Stimulated activated CD8-positive, alpha-beta memory T cell treated with anti-CD3 and anti-CD28 coated beads, Interleukin-7, amount 100 ng/mL, for 4 hours (primary cell): ENCODE measurements at regions not wholly inside any gene's neighbourhood (a gene's known extent, or its start where the extent isn't known, plus 50 kb on each side); places are given as distances from the start of the nearest gene placed in this dataset.
A peak's percentile ranks its signal among the peaks of the same experiment; 100 is the strongest.

Source experiments
- DNase-seq, 2 donors: peaks; one replicate each; pipeline ENCODE4 v3.0.0-alpha.2; 2020; ENCODE audit warnings: low read depth in 2 of 2

DNA sequence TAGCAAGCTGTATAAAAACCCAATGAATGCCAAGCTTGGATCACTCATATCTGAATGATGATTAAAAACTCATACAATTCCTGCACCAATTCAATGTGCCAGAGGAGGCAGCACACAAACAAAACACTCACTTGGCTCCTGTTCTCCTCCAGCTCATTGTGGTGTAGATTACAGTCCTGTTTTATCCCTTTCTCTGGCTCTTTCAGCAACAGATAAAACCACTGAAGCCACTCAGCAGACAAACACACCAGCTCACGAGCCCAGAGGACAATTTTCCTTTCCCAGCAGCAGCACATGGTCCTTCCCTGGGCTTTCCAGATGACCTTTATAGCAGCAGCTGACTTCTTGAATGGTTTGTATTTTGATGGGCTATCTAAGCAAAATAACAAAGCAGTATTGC lies 107.3 kb upstream of the STARD3NL start:
- no peak for DNase-seq

DNA sequence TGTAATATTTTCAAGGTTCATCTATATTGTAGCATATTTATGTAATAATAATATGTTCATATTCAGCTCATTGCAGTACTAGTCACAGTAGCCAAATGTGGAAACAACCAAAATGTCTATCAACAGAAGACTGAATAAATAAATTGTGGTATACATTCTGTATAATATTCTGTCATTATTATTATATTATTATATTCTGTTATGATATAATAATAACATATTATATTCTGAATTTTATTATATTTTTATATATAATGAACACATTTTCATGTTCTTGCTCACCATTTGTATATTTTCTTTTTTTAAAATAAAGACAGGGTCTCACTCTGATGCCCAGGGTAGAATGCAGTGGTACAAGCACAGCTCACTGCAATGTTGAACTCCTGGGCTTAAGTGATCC lies 91.2 kb upstream of the STARD3NL start:
- no peak for DNase-seq

DNA sequence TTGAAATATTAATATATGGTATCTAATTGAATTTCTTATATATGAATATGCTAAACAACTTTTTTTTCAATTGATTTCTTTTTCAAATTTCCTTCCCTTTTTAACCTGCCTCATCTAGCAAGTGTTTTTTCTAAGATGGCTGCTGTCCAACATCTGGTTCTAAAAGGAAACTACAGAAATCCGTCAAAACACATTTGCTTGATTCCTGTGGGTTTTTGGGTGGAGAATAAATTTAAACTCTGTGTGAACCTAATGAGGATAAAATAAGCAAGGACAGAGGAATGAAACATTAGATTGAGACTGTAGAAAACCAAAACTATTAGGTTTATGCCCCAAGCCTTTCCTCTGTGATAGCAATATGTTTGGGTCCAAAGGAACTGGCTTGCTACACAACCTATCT lies 75.5 kb upstream of the STARD3NL start:
- no peak for DNase-seq

DNA sequence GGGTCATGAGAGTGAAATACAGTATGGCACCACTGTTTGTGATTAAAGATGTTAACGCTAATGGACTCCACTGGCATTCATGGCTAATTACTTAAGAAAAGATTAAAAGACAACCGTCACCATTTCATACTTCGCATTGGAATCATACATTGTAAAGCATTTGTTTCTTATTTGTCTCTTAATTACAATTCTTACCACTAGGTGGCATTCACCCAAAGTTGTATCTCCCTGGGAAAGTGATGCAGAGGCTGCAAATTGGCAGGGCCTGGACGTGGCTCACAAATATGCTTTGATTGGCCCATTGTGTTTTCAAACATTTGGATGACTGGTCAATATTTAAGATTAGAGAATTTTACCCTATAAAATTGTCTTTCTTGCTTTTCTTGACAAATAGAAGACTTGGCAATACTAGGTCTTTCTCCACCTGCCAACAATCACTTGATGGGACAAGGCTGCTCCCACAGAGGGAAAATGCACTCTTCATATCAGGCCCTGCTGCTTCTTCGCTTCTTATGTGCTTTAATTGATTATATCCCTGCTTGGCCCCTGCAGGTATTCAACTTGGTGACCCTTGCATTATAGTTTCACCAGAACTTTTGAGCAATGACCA lies 72.1 kb upstream of the STARD3NL start:
- no peak for DNase-seq

DNA sequence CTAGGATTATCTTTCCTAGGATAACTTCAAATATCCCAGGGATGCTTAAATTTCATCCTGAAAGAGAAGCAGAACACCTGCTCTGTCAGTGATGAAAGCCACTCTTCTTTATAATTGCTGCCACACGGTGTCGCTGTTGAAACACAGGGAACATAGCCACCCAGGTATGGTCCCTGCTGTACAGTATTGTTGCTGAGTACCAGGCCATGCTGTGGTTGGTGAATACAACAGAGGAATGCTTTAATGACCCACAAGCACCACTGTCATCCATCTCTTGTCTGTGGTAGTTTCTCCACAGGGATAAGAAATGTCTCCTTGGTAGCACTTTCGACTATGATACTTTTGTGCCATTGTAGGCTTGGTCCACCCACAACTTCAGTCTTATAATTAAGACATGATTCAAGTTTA lies 70.6 kb upstream of the STARD3NL start:
- peak; percentile 26 to 48 for DNase-seq

DNA sequence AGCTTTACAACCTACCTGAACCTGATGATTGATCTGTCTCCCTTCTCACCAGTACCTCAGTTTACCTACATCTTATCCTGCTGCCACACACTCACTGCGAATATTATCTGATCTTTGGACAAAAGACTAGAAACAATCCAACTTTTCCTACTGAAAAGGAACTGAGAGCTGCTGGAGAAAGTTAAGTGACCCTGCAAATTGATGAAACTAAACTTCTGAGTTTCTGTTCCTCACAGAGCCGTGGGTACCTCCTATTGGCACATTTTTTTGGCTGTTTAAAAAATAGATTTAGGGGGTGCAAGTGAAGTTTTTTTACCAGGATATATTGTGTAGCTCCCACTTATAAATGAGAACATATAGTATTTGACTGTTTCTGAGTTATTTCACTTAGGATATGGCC lies 66.0 kb upstream of the STARD3NL start:
- no peak for DNase-seq

DNA sequence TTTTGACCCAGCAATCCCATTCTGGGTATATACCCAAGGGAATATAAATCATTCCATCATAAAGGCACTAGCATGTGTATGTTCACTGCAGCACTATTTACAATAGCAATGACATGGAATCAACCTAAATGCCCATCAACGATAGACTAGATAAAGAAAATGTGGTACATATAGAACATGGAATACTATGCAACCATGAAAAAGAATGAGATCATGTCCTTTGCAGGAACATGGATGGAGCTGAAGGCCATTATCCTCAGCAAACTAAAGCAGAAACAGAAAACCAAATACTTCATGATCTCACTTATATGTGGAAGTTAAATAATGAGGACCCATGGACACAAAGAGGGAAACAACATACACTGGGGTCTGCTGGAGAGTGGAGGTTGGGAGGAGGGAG lies 58.0 kb upstream of the STARD3NL start:
- DNase-seq = no peak

DNA sequence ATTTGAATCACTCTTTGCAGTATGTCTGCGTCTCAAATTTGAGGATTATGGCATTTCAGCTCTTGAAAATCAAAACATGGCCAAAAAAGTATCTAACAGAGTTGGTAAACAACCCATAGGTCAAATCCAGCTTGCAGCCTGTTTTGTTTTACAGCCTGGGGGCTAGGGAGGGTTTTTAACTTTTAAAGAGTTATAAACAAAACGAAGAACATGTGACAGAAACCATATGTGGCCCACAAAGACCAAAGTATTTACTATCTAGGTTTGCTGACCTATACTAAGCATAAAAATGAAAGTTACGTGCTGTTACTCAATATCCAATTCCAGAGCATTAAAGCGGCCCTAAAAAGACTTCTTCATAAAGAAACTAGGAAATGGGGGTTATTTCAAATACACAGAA lies 55.5 kb upstream of the STARD3NL start:
- no peak for DNase-seq

DNA sequence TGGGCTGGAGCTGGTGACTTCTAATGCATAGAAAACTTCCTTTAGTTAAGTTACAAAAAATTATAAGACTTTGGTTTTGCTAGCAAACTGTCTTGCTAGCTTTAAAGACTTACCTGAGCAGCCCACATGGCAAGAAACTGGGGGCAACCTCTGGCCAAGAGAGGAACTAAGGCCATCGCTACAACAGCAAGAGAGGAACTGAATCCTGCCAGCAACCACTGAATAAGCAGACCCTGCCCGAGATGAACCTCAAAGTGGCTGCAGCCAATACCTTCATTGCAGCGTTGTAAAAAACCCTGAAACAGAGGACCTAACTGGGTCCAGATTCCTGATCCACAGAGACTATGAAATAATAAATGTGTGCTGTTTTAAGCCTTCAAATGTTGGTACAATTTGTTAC lies 54.6 kb upstream of the STARD3NL start:
- DNase-seq = no peak

DNA sequence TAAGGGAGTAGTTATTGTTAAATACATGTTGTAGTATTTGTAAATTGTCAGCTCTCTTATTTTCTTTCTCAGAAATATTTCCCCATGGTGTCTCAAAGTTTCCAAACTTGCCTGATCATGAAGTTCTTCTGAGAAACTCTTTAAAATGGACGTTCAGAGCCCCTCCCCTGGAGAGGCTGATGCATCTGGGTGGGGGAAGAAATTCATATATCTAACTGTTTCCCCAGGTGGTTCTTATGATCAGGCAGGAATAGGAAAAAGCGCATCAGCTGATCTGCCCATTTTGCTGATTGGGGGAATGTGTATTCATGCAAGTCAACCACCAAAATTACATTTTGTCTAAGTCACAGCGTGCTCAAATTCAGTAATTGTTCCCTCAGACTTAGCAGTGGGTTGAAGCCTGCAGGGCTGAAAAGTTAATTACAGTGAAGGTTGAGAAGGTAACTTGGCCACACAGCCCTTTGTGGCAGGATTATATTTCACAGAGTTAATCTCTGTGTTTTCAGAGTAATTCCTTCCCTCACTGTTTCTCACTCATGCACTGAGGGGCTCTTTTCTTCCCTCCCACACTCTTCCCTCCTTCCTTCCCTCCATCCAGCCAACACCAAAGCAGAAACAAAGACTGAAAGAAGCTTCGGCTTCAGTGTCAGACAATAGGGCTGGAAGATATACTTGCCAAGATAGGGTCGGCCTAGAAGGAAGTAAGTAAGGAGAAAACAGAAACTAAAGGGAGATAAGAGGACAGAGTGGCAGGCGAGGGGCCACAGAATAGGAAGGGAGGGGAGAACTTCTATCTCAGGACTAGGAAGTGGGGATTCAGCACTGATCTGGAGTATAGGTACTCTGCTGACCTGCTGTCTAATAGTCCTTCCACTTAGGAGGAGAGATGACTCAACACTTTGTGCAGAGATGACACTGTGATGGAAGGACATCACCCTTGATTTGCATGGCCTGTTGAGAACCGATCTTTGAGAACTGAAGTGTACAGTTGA lies 50.5 kb upstream of the STARD3NL start:
- DNase-seq = no peak
